Lung (tissue), 11 donors: ENCODE measurements at regions not wholly inside any gene's neighbourhood (a gene's known extent, or its start where the extent isn't known, plus 50 kb on each side); places are given as distances from the start of the nearest gene placed in this dataset.
A peak's percentile ranks its signal among the peaks of the same experiment; 100 is the strongest.

Experiments used
- ATAC-seq: fragments of 200-7000 bp; cut with Tn5 transposase; one replicate; pipeline ENCODE4 v1.9.1; 2020; ENCODE audit warnings: moderate number of reproducible peaks; ENCODE audit not compliant: insufficient read depth, low FRiP score
- DNase-seq, 3 donors: peaks; one replicate each; pipeline ENCODE4 v3.0.0-alpha.2; 2013 to 2017
- H3K27ac ChIP-seq, 2 donors: one replicate each; pipeline ENCODE4 v1.5.1; 2013; ENCODE audit warnings: mild to moderate bottlenecking in 2 of 2, moderate library complexity in 2 of 2, control low read depth in 1 of 2, inconsistent platforms in 1 of 2, low read depth in 1 of 2, low read length in 1 of 2
- H3K27me3 ChIP-seq, 3 donors: one replicate each; pipeline ENCODE4 v1.5.1; 2013; ENCODE audit warnings: low read length in 2 of 3; ENCODE audit not compliant: control insufficient read depth in 3 of 3, insufficient read depth in 3 of 3
- H3K36me3 ChIP-seq, 4 donors: one replicate each; pipeline ENCODE4 v1.5.1; 2013; ENCODE audit warnings: low read length in 4 of 4, mild to moderate bottlenecking in 1 of 4, moderate library complexity in 1 of 4; ENCODE audit not compliant: control insufficient read depth in 4 of 4, insufficient read depth in 4 of 4
- H3K4me1 ChIP-seq, 5 donors: one replicate each; pipeline ENCODE4 v1.5.1; 2013; ENCODE audit warnings: low read length in 5 of 5, mild to moderate bottlenecking in 2 of 5, moderate library complexity in 1 of 5; ENCODE audit not compliant: control insufficient read depth in 5 of 5, insufficient read depth in 5 of 5
- H3K4me3 ChIP-seq: one replicate; pipeline ENCODE4 v1.5.1; 2013; ENCODE audit warnings: mild to moderate bottlenecking, control low read depth, moderate library complexity
- H3K9ac ChIP-seq, 2 donors: one replicate each; pipeline ENCODE4 v1.5.1; 2013; ENCODE audit warnings: low read length in 2 of 2, control low read depth in 1 of 2; ENCODE audit not compliant: insufficient read depth in 1 of 2
- H3K9me3 ChIP-seq, 4 donors: one replicate each; pipeline ENCODE4 v1.5.1; 2013; ENCODE audit warnings: low read length in 3 of 4, mild to moderate bottlenecking in 1 of 4, moderate library complexity in 1 of 4; ENCODE audit not compliant: control insufficient read depth in 4 of 4, insufficient read depth in 3 of 4
- WGBS, 2 donors: extraction: QIAGEN DNeasy Blood & Tissue Kit; methylation state at CpG; one replicate each; pipeline ENCODE4 v1.1.7; 2013; 5-methylcytosine and 5-hydroxymethylcytosine counted together
- TF ChIP-seq, protein P1 (sequence below): IDR thresholded peaks from 2 replicates; pipeline ENCODE4 v1.5.1; 2012; ENCODE audit warnings: mild to moderate bottlenecking; ENCODE audit errors: control extremely low read depth, extremely low read depth
- donor health status: control.
- donor health status: control.
- donor health status: Bipolar disorder and iron deficiency.
- donor health status: healthy.
- donor health status: DM: yes; HTN: yes; CAD: no.

DNA sequence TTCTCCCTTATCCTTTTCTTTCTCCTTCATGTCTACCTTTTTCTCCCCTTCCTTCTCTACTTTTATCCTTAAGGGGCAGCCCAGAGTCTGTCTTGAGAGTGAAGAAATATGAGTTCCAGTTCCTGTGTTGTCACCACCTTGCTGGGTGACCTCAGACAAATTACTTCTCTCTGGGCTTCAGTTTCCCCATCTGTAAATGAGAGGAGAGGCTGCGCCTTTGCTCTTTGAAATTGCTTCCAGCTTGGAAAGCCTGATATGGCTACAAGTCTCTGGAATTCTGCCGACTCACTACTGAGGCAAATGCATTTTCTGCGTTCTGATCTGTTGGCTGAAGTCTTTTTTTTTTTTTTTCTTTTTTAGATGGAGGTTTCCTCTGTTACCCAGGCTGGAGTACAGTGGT, 119.2 kb downstream of the SYF2 start:
- ATAC-seq = no peak
- no peak overlapping the region for H3K9ac ChIP-seq
- no peaks in the 10 kb centered on the region for H3K36me3 ChIP-seq
- no peaks in the 10 kb centered on the region for H3K27me3 ChIP-seq
- peaks cover 0 to 3% (median 0%) of the 10 kb centered on the region in 5 donors for H3K4me1 ChIP-seq
- peak in 2 of 3 donors; percentile 47 to 68 for DNase-seq
- no peak overlapping the region for H3K27ac ChIP-seq
- 37 to 59% methylated on average over 3 of the region's 3 CpGs for WGBS, 2 donors
- peaks cover 0 to 17% (median 4%) of the 10 kb centered on the region in 4 donors for H3K9me3 ChIP-seq
- no peak overlapping the region for H3K4me3 ChIP-seq
- TF ChIP-seq, protein P1, sequence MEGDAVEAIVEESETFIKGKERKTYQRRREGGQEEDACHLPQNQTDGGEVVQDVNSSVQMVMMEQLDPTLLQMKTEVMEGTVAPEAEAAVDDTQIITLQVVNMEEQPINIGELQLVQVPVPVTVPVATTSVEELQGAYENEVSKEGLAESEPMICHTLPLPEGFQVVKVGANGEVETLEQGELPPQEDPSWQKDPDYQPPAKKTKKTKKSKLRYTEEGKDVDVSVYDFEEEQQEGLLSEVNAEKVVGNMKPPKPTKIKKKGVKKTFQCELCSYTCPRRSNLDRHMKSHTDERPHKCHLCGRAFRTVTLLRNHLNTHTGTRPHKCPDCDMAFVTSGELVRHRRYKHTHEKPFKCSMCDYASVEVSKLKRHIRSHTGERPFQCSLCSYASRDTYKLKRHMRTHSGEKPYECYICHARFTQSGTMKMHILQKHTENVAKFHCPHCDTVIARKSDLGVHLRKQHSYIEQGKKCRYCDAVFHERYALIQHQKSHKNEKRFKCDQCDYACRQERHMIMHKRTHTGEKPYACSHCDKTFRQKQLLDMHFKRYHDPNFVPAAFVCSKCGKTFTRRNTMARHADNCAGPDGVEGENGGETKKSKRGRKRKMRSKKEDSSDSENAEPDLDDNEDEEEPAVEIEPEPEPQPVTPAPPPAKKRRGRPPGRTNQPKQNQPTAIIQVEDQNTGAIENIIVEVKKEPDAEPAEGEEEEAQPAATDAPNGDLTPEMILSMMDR = no peak

DNA sequence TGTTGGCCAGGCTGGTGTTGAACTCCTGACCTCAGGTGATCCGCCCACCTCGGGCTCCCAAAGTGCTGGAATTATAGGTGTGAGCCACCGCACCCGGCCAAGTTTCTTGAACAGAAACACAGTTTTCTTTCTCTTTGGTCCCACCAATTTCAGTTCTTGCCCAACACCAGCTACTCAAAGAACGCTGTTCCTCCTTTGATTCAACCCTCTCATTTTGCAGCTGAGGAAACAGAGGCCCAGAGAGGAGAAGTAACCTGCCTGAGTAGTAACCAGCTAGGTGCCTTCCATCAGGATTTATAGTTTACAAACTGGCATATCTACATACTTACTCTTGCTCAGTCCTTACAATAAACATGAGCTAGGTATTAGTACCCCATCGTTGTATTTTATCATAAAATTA, 119.9 kb downstream of the SYF2 start:
- Histone ChIP-seq H3K9ac (no peak overlapping the region), H3K4me1 (peaks cover 0 to 3% (median 0%) of the 10 kb centered on the region in 5 donors), H3K9me3 (peaks cover 0 to 16% (median 4%) of the 10 kb centered on the region in 4 donors), H3K27ac (no peak overlapping the region), H3K36me3 (no peaks in the 10 kb centered on the region), H3K4me3 (no peak overlapping the region), H3K27me3 (no peaks in the 10 kb centered on the region)
- 62 to 78% methylated on average over 6 of the region's 6 CpGs for WGBS, 2 donors
- TF ChIP-seq, protein P1 = no peak
- DNase-seq (no peak), ATAC-seq (no peak)

DNA sequence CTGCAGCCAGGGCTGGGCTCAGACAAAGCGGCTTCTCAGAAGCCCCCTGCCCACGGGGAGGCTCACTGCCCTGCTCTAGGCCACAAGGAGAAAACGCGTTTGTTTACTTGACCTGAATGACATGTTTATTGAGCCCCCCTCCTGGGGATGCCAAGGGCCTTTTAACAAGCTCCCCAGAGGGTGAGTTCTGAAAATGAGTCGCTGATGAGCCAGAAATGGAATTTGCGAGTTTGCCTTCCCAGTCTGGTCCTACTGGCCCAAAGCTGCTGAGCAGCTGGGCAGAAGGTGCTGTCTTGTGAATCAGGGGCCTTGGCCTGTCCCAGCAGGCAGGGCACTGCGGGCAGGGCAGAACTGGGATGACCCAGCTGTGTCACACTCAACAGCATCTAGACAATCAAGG, 120.6 kb downstream of the SYF2 start:
- ATAC-seq (no peak), DNase-seq (no peak)
- 71 to 86% methylated on average over 7 of the region's 7 CpGs for WGBS, 2 donors
- no peak overlapping the region for H3K27ac ChIP-seq
- peaks cover 0 to 11% (median 4%) of the 10 kb centered on the region in 4 donors for H3K9me3 ChIP-seq
- no peak overlapping the region for H3K9ac ChIP-seq
- no peaks in the 10 kb centered on the region for H3K36me3 ChIP-seq
- H3K27me3 ChIP-seq = no peaks in the 10 kb centered on the region
- H3K4me1 ChIP-seq = peaks cover 0 to 3% (median 0%) of the 10 kb centered on the region in 5 donors
- TF ChIP-seq, protein P1 = no peak
- no peak overlapping the region for H3K4me3 ChIP-seq

DNA sequence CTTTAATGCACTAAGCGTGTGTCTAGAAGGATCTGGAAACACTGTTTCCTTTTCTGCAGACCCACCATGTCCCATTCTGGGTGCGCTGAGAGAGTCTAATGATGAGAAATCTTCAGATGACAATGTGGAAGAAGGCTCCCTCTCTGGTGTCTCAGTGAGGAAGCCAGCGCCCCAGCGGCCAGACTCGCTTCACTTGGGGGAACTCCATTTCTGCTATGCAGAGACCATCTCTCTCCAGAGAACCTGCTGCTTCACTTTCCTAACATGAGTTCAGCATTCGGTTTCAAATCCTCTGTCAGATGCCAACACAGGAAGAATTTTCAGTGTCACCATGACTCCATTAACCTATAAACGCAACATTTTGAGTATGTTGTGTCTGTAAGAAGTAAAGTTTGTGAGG, 121.8 kb downstream of the SYF2 start:
- peaks cover 0 to 3% (median 0%) of the 10 kb centered on the region in 5 donors for H3K4me1 ChIP-seq
- TF ChIP-seq, protein P1 = no peak
- peaks cover 0 to 10% (median 4%) of the 10 kb centered on the region in 4 donors for H3K9me3 ChIP-seq
- DNase-seq (no peak), ATAC-seq (no peak)
- no peaks in the 10 kb centered on the region for H3K27me3 ChIP-seq
- WGBS, 2 donors = 85 to 89% methylated on average over 7 of the region's 7 CpGs
- no peak overlapping the region for H3K4me3 ChIP-seq
- no peak overlapping the region for H3K27ac ChIP-seq
- H3K36me3 ChIP-seq = no peaks in the 10 kb centered on the region
- H3K9ac ChIP-seq = no peak overlapping the region
